D721Med (cell line): ENCODE measurements at regions not wholly inside any gene's neighbourhood (a gene's known extent, or its start where the extent isn't known, plus 50 kb on each side); places are given as distances from the start of the nearest gene placed in this dataset.

Source experiments
- DNase-seq: peaks from one replicate; pipeline ENCODE4 v3.0.0; 2011; ENCODE audit warnings: low spot score; ENCODE audit not compliant: insufficient read length
- FAIRE-seq: peaks from 2 replicates; lab custom pipeline; 2011; peaks lifted over from hg19 to GRCh38; lab: Jason Lieb, UNC
- TF ChIP-seq, protein P1 (sequence below): IDR thresholded peaks from 2 replicates; pipeline ENCODE4 v1.5.1; 2012; ENCODE audit warnings: mild to moderate bottlenecking, control low read depth; ENCODE audit not compliant: insufficient read depth; ENCODE audit errors: missing control alignments

DNA sequence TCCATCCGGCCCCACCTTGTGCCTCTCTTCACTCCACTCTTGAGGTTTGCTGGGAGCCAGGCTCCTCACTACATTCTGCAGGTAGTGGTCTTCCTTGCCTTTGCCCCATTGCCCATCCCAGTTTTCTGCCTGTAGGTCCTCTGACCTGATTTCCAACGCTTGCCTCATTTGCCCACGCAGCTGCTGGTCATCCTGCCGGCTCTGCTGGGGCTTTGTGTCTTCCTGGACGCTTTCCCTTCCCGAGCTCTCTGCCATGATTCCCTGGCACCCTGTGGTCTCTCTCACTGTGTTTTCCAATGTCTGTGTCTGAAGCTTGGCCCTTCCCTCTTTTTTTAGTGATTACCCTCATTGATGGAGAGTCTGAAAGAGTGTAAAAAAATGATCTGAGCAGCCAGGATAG is 451.6 kb downstream of the UTRN start:
- FAIRE-seq (no peak), DNase-seq (no peak)

DNA sequence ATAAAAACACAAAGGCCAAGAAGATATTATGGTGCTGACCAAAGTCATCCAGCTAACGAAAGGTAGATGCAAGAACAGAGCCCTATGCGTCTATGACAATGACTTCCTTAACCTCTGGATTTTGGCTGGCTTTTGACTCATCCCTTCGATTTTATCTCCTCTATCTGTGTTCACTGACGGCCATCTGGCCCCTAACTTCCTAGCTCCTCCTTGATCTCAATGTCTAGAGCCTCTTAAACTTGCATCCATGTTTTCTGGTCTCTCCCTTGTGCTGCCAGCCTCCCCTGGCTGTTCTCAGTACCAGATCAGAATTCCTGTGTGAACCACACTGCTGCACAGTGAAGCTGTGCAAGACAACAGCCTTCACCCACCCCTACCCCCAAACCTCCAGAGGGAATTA is 452.9 kb downstream of the UTRN start:
- no peak for FAIRE-seq
- no peak for DNase-seq

More for the DNA sequence above, 451.6 kb downstream of the UTRN start:
- TF ChIP-seq, protein P1, sequence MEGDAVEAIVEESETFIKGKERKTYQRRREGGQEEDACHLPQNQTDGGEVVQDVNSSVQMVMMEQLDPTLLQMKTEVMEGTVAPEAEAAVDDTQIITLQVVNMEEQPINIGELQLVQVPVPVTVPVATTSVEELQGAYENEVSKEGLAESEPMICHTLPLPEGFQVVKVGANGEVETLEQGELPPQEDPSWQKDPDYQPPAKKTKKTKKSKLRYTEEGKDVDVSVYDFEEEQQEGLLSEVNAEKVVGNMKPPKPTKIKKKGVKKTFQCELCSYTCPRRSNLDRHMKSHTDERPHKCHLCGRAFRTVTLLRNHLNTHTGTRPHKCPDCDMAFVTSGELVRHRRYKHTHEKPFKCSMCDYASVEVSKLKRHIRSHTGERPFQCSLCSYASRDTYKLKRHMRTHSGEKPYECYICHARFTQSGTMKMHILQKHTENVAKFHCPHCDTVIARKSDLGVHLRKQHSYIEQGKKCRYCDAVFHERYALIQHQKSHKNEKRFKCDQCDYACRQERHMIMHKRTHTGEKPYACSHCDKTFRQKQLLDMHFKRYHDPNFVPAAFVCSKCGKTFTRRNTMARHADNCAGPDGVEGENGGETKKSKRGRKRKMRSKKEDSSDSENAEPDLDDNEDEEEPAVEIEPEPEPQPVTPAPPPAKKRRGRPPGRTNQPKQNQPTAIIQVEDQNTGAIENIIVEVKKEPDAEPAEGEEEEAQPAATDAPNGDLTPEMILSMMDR = no peak

DNA sequence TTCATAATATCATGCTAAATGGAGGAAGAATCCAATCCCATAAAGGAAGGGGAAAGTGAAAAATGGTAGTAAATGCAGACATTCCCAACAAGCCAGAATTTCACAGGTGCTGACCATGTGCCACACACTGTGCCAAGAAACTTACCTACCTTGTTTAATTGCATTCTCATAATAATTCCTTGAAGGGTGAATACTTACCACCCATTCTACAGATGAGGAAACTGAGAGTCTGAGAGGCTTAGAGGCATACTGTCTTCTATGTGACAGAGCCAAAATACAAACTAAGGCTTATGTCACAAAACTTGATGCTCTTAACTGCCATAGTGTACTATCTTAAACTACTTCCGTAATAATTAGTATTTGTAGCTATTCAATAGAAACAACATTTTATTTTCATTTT is 454.7 kb downstream of the UTRN start:
- TF ChIP-seq, protein P1 = no peak
- no peak for DNase-seq
- no peak for FAIRE-seq

More for the DNA sequence above, 452.9 kb downstream of the UTRN start:
- TF ChIP-seq, protein P1 = no peak

DNA sequence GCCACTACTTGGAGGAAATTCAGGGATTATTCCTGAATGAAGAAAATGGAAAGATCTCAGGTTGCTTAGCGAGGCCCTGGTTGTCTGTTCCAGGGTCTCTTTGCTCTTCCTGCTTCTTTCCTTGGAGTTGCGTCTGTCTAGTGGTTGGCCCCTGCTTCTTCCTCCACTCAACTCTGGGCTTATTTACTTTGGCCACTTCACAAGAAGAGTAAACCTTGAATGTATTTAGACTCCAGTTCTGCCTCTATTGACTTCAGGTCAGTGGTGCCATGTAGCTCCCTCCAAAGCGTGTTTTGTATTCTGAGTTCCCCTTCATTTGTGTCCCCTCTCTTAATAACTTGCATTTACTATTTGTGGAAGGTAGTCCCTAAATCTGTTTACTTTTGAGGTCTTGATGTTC is 456.5 kb downstream of the UTRN start:
- DNase-seq (no peak), FAIRE-seq (no peak)
- TF ChIP-seq, protein P1 = no peak

DNA sequence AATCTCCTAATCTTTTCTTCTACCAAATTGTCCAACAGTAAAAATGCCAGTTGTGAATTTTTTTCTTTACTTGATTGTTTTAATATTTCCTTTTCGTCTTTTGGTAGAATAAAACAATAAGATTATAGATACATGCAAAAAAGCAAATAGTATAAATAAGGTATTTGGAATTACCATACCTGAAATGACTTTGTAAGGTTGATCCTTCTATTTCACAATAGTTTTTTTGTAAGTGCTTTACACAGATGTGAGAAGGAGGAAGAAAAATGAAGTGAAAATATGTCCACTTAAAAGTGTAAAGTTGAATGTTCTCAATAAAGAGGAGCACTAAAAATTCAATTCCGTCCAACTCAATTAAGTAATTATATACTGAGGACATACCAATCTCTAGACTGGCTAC is 457.6 kb downstream of the UTRN start:
- DNase-seq (no peak), FAIRE-seq (no peak)
- TF ChIP-seq, protein P1 = no peak

DNA sequence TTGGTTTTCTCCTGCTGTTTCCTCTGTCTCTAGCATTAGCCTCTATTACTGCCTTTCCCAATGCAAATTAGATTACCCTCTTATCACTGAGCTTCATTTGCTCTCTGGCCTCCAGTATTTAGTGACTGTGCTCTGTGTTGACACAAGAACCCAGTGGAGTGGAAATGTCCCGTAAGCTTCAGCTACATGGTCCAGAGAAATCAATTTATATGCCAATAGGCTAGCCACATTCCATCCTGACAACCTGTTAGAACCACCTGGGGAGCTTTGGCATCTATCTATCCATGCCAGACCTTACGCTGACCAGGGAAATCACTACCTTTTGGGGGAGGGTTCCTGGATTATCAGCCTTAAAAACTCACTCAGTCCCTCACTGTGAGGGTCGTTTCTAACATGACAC is 459.6 kb downstream of the UTRN start:
- FAIRE-seq = no peak
- no peak for DNase-seq
- TF ChIP-seq, protein P1 = no peak

DNA sequence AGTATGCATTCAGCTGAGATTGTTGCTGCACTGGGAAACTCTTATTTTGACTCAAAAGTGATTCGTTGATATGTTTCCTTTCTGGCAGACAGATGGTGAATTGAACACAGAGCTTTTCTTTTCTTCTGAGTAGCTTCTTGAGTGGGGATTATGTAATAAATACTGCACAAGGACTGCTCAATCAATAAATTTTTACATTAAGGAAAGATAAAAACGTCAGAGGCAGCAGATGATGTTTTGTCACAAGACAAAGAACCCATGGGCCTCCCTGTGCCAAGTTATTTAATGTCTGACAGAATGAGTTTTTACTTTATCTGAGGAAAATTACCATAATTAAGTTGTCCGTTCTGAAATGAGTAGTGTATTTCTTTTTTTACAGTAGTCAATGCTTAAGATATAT is 460.3 kb downstream of the UTRN start:
- TF ChIP-seq, protein P1 = no peak
- no peak for DNase-seq
- FAIRE-seq = no peak
